Hematopoietic multipotent progenitor cell treated with erythropoietin and hydrocortisone succinate and interleukin-3 and kit ligand, for 15 days (in vitro differentiated cells): ENCODE measurements at regions not wholly inside any gene's neighbourhood (a gene's known extent, or its start where the extent isn't known, plus 50 kb on each side); places are given as distances from the start of the nearest gene placed in this dataset.

Experiments
- DNase-seq: peaks from one replicate; pipeline ENCODE4 v3.0.0-alpha.2; 2015; ENCODE audit warnings: low spot score

- DNase-seq = no peak
Observed at GRCh38 chr2:19435815-19436214, 77.4 kb upstream of the OSR1 start.

- DNase-seq = no peak
Observed at GRCh38 chr2:19434413-19434812, 76.0 kb upstream of the OSR1 start.

- DNase-seq = no peak
Observed at GRCh38 chr2:19426941-19427340, 68.5 kb upstream of the OSR1 start.

- no peak for DNase-seq
Observed at GRCh38 chr2:19426144-19426543, 67.7 kb upstream of the OSR1 start.

GRCh38 chr2:19425419-19425818, 67.0 kb upstream of the OSR1 start:
- no peak for DNase-seq

GRCh38 chr2:19419211-19419880, 60.9 kb upstream of the OSR1 start:
- no peak for DNase-seq

GRCh38 chr2:19416784-19417684, 58.6 kb upstream of the OSR1 start:
- no peak for DNase-seq

- DNase-seq = no peak
Observed at GRCh38 chr2:19416083-19416482, 57.7 kb upstream of the OSR1 start.

- no peak for DNase-seq
Observed at GRCh38 chr2:19409046-19409445, 50.6 kb upstream of the OSR1 start.

GRCh38 chr2:19408592-19408991, 50.2 kb upstream of the OSR1 start:
- DNase-seq = no peak
